CD4-positive, alpha-beta T cell treated with Interleukin-6 for 4 hours (primary cell): ENCODE measurements at regions not wholly inside any gene's neighbourhood (a gene's known extent, or its start where the extent isn't known, plus 50 kb on each side); places are given as distances from the start of the nearest gene placed in this dataset.
"Not testable (repeated sequence)": the region's sequence is repeated elsewhere in the genome, so short reads cannot be mapped to it uniquely, and the experiment has no call there.

Experiments used
- DNase-seq: peaks from one replicate; pipeline ENCODE4 v3.0.0-alpha.2; 2020; ENCODE audit warnings: mixed read lengths

DNA sequence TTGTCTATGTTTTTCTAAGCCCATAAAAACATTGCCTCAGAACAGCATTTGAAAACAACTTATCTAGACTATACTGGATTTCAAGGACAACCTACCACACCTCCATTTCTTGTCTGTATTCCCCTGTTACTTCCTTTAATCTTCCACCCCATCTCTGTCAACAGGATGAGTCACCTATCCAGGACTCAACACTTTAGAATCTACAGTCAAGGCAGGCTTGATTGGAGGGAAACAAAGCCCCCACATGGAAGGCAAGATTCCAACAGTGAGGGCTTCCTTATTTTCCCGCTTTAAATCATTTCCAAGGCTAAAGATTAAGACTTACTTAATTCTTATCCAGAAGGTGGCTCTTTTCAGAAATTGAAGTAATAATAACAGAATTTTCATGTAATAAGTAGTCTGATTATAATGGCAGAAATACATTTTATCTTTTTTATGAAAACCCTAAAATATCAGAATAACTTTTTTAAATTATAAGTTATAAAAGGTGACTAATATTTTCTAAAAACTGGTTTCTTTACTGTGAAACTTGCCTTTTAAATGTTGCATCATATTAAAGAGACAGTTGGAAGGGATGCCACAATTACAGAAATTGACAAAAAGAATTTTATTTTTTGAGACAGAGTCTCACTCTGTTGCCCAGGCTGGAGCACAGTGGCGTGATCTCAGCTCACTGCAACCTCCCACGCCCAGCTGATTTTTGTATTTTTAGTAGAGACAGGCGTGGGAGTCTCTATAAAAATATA, 138.7 kb upstream of the CCDC150 start:
- DNase-seq, result no peak

DNA sequence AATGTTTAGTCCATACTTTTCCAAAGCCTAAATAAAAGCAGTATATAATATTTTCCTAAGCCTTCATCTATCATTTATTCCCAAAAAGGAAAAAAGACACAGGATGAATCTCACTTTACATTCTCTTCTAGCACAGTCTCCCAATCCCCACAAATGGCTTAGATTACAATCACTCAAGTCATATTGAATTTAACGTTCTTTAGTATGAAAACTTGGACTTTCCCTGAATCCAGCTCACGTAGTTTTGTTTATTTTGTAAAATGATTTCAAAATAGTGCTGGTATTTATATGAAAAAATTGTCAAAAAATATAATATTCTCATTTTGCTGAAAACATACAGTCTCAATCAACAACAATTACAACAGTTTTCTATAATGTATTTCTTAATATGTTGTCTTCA, 137.7 kb upstream of the CCDC150 start:
- no peak for DNase-seq

DNA sequence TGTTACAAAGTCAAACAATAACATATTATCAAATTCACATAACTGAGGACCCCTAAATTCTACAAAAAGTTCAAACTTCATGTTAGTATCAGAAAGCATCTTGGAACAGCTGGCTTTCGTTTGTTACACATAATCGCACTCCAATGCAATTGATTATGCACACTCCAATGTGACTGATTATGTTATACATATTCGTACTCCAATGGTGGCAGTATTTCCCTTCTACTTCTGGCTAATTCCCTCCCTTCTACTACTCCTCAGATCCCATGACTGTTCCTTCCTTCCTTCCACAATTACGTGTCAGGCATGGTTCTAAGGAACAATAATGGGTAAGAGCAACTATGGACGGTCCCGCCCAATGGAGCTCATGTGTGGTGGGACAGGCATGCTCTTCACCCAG, 137.1 kb upstream of the CCDC150 start:
- DNase-seq, result no peak

DNA sequence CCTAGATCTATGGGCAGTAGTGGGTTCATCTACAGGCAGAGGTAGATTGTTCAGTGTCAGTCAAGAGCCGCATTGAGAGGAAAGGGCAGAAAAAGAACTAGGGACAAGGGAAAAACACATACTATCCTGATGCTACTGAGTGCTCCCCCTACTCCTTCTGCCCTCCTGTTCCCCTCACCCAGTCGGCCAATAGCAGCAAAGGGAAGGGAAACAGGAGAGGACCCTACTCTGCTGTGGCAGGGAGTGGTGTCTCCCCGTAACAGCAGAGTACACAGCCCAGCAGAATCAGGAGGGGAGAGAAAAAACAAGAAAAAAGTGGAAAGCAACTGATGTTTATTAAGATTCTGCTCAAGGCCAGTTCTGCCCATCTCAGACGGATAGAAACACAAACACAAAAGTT, 136.1 kb upstream of the CCDC150 start:
- no peak for DNase-seq

DNA sequence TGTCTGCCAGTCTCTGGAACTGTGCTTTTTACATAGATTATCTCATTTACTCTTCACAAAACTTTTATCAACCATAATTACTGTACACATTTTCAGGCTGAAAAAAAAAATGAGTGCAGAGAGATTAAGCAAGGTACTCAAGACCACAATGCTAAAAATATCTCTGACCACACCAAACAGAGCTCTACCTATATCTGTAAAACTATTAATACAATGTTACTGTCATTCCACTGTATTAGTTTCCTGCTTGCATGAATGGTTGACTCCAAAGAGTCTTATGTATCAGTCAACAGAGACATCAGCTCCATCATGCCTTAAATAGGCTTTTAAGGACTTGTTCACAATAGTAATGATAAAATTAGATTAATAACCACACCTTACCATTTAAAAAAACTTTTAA, 134.7 kb upstream of the CCDC150 start:
- DNase-seq, result no peak

DNA sequence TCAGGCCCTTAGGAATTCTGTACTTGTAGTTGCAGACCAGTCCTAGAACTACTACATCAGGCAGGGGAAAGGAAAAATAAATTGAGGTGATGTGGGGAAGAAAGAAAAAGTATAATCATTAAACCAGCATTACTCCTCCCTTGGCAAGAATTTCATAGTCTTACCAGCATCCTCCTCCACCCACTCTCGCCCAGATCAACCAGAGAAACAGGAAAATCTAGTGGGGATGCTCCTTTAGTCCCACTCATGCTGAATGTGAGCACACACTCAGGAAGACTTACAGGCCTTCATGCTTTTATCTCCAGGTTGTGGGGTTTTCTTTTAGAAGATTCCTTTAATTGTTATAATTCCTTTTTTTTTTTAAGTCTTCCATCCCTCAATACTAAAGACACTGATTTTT, 129.3 kb upstream of the CCDC150 start:
- DNase-seq, result no peak

DNA sequence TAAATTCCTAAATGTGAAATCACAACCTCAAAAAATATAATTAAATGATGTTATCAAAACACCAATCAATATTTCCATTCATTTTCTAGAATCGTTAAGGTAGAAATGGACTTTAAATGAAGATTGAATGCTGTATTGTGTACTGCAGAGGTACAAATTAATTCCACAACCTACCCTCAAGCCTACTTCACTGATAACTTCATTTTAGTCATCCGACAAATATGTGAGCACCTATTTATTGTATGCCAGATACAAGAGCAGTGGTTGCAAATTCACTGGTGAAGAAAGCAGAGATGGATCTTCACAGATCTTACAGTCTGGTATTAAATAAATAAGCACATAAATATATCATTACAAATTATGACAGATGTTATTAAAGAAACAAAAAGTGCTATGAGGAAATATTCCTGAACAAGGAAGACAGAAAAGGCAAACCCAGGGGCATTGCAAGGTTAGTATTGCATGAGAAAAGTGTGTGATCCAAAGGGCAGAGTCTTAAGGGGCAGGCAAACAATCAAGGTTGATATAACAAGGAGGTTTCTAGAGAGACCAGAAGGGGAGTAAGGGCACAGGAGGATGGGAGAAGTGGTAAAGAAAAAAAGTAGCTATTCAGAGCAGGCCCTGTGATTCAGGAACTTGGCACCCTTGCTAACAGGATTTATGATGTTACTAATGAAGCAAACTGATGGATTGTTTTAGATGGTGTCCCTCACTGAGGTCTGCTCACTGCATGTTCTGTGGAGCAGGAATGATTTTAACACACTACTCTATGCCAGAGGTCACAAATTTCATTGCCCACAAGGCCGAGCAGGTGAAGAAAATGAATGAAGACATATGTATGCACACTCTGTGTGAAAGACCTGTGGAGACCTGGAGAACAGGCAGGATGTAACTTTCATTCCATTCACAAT, 128.0 kb upstream of the CCDC150 start:
- DNase-seq, result no peak

DNA sequence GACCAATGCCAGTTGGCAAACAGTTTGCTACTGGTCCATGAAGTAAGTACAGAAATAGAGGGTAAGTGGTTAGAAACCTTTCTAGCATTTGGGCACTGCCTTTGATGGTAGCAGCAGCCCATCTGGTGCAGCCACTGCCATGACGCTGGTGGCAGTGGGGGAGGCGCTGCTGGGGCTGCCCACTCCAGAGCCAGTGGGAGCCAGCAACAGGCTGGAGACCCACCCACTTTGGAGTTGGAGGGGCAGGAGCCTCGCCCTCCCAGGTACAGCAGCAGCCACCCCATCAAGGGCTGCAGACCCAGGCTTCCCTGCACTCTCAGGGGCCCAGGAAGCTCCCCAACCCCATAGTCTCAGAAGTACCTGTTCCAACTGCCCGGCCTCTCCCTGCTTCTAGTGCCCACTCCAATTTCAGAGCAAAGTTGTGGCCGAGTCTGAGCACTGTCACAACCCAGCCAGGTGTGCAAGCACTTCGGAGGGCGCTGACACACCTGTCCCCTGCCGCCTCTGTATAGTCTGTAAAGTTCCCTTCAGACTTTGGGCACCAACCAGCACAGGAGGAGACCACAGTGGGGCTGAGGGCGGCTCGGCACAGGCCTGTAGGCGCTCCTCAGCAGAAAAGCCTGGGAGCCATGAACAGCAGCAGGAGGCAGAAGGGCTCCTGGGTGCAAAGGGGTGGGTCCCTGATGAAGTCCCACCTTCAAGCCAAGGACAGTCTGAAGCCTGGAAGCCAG, 125.6 kb upstream of the CCDC150 start:
- DNase-seq, result no peak

DNA sequence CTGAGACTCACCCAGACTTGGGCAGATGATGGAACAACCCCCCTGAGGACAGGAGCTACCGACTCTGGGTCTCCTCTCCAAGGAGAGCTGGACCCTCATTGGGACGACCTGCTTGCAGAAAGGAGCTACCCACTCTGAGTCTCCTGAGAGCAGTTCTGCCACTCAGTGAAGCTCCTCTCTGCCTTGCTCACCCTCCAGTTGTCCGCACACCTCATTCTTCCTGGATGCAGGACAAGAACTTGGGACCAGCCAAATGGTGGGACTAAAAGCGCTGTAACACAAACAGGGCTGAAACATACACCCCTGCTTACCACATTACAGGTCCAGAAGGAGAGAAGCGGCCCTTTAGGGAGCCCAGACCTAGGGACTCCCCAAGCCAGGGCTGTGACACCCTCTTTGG, 124.9 kb upstream of the CCDC150 start:
- DNase-seq, result no peak

DNA sequence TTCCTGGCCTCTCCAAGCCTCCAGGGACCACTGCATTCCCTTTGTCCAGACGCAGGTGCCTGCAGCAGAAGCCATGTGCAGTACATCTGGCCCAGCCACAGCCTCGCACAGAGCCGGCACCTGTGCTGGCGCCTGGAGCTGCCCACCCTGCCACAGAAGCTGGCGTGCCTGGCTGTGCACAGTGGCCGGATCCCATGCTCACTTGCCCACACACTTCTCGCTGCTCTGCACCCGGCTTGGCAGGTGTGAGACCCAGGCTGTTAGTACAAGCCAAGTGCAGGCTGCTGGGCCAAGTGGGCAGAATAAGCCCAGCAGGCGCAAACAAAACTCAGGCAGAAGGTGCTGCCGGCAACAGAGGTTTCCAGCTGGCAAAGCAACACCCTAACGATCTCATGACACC, 124.5 kb upstream of the CCDC150 start:
- no peak for DNase-seq

DNA sequence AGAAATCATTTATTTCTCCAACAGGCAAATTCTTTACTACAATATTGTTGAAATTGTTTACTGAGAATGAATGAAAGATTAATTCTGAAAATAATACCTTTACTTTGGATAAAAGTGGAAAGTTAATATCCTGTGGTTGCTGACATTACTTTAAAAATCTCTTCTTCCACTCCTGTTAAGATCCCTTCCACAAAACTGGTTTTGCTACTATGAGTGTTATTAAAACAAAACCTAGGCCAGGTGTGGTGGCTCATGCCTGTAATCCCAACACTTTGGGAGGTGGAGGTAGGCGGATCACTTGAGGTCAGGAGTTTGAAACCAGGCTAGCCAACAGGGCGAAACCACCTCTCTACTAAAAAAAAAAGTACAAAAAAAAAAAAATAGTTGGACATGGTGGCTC, 123.9 kb upstream of the CCDC150 start:
- no peak for DNase-seq

DNA sequence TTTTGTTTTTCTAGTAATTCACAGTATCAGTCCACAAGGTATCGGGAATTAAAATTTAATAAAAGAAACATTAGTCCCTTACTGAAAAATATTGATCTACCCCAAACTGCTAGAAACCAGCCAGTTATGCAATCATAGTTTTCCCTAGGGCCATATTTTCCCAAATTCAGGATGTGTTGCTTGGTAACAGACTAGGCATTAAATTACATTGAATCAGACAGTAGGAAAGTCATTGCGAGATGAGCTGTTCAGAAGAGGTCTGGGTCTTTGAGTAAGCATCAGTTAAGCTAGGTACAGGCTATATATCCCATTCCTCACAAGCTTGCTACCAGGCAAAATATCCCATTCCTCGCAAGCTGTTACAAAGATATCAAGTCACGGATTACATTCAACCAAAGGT, 123.0 kb upstream of the CCDC150 start:
- DNase-seq, result no peak

DNA sequence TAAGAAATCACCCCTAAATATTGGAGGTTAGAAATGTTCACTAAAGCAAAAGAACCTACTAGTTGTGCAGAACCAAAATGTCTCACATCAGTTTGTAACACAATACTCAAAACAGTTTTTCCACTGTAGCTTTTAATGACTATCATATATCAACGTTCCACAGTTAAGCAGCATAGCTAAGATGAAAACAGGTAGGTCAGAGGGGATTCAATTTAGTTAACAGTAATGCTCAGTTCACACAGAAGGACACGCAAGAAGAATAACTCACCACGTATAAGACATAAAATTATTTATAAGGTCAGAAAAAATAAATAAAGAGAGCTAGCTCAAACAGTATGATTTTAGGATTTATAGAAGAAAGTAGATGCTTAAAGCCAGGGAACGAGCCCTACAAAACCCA, 118.9 kb upstream of the CCDC150 start:
- DNase-seq, result no peak

DNA sequence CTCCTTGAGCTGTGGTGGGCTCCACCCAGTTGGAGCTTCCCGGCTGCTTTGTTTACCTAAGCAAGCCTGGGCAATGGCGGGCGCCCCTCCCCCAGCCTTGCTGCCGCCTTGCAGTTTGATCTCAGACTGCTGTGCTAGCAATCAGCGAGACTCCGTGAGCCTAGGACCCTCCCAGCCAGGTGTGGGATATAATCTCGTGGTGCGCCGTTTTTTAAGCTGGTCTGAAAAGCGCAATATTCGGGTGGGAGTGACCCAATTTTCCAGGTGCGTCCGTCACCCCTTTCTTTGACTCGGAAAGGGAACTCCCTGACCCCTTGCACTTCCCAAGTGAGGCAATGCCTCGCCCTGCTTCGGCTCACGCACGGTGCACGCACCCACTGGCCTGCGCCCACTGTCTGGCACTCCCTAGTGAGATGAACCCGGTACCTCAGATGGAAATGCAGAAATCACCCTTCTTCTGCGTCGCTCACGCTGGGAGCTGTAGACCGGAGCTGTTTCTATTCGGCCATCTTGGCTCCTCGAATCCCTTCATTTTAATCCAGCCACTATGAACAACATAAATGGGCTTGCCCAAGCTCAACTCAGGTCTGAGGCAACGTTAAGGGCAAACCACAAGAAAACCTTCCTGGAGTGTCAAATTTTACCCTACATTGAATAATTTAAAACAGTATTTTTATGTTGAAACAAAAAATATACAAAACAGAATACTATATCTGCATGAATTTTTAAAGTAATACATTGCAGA, 112.4 kb upstream of the CCDC150 start:
- DNase-seq, result not testable (repeated sequence)

DNA sequence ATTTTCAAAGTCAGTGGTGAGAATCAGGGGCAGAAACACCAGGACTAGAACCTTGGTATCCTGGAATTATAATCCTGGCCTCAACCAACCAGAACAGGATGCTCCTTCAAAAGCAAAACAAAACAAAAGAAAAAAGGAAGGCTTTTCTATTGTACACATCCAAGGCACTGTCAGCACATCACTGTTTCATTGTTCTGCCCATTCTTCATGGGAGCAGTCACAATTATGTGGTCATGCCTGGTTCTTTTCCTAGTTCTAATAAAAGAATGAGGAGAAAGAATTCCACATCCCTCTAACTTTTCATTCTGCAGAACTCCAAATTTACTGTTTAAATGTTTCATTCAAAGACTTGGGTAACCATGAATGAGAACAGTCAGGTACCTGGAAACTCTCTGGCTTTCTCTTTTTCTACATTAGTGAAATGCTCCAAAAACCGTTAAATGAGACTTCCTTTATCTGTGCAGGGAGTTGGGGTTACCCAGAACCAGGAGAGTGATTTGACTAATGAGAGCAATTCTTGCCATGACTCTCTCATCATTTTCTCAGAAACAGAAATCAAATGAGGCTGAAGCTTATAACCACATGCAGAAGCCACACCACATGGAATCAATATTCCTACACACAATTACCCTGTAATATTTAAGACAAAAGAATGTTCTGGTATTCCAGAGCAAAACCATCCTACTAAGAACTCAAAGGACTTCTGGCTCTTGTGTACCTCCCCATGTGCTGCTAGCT, 110.9 kb upstream of the CCDC150 start:
- DNase-seq, result no peak

DNA sequence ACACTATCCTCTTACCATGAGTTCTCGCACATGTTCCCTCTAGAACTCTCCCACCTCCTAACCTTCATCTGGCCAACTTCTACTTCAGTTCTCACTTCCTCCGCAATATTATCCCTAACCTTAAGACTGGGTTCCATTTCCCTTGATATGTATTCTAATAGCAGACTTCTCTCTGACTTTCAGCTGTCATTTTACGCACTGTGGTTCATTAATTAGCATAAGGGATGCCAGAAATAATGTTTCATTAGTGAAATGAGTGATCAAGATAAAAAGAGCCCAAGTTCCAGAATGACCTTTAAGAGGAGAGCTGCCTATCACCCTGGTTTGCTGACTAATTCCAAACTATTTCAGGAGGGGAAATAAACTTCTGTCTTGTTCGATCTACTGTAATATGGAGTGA, 108.6 kb upstream of the CCDC150 start:
- DNase-seq, result no peak

DNA sequence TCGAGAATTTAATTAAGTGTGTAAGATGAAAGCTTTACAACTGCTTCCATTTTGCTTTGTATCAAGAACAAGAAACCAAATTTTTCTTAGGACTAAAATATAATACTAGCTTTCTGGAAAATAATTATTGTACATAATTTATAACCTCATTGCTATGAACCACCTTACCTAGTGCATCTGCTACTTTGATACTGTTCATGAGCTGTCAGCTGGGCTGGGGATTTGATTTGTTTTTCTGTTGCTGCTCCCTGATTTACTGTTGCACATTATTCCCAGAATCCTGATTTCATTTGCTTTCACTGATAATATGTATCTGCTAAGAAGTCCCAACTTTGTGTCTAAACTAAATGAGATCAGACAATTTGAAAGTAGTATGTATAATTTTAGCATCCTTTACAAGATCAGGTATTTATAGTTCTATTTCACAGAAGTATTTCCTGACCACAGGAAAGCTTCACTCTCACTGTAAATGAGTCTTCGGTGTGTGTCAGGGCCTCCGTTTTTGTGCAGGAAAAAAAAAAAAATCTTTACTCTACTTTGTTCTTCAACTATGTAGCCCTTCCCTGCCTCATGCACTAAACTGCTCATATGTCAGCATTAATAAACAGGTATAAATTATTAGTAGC, 105.6 kb upstream of the CCDC150 start:
- DNase-seq, result no peak

DNA sequence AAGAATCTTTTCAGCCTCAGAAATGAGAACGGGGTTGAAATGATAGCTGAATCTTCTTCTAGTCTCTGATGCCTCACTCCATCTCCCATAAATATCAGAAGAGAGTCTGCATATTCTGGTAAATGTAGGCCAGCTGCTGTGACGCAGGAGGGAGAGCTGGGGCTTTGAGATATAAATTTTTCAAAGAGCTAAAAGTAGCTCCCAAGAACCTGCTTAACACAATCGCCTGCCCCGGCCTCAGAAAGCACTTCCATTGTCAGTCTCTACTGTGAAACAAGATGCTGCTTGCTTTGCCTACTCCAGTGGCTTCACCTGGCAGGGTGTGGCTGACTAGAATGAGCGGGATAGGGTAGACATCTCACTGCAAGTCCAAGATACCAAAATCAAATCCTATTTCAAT, 105.0 kb upstream of the CCDC150 start:
- no peak for DNase-seq

DNA sequence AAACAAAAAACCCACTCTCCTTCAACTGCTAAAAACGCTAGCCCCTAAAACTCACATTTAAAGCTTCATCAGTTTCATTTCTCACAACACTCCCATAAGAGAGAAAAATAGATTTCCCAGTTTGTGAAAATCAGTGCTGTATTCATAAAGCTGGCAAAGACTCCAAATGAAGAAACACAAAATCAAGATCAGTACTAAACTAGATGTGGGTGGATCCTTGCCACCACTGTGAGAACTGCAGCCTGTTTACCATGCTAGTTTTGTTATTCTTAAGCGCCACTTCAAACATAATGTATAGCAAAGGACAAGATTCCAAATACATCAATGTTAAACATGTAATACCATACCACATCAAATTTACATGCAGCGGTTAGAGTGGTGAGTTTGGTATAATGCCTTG, 104.5 kb upstream of the CCDC150 start:
- DNase-seq, result no peak

DNA sequence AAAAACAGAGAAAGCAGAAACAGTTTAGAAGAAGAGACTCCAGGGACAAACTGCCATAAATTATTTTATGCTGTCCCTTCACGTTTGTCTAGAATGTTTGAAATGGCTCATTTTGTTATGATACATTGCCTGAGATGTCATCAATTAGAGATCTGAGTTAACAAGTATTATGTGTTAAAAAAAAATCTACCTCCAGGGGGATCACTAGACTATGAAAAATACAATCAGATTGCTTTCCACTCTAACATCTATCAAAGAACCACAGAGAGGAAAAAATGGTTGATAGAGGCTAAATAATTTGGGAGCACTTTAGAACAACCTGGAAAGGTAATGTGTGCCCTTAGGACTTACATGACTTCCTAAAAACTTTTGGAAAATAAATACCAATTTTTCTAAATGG, 103.8 kb upstream of the CCDC150 start:
- no peak for DNase-seq

DNA sequence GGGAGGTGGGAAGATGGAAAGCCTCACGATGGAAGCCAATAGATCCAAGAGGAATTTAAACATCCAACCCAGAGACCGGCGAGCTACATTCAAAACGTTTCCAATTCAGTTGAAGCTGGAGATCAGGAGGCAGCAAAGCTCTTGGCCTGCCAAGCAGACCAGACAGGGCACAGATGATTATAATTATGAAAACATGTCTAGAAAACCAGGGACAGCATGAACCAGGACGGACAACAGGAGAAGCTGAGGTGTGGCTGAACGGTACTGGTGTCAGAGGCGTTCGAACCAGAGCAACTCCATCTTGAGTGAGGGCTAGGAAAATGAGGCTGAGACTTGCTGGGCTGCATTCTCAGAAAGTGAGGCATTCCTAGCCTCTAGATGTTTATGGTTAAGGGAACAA, 102.2 kb upstream of the CCDC150 start:
- no peak for DNase-seq

DNA sequence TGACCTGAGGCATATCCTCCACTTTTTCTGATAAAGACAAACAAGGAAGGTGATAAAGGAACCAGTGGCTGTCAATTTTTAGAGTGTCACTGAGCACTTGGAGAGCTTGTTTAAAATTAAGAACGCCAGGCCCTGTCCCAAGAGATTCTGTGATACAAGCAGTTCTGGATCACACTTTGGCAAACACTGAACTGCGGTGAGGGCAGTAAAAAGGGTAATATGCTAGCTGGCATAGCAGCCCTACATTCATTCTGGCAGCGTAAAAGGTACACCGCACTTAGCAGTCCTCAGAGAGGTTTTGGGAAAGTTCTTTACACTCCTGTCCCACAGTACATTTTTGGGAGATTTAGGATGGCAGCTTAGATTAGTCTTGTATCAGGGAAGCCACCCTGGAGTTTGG, 101.3 kb upstream of the CCDC150 start:
- DNase-seq, result no peak
